ENCODE measurements at regions not wholly inside any gene's neighbourhood (a gene's known extent, or its start where the extent isn't known, plus 50 kb on each side); places are given as distances from the start of the nearest gene placed in this dataset.
"Not testable (repeated sequence)": the region's sequence is repeated elsewhere in the genome, so short reads cannot be mapped to it uniquely, and the experiment has no call there.

DNA sequence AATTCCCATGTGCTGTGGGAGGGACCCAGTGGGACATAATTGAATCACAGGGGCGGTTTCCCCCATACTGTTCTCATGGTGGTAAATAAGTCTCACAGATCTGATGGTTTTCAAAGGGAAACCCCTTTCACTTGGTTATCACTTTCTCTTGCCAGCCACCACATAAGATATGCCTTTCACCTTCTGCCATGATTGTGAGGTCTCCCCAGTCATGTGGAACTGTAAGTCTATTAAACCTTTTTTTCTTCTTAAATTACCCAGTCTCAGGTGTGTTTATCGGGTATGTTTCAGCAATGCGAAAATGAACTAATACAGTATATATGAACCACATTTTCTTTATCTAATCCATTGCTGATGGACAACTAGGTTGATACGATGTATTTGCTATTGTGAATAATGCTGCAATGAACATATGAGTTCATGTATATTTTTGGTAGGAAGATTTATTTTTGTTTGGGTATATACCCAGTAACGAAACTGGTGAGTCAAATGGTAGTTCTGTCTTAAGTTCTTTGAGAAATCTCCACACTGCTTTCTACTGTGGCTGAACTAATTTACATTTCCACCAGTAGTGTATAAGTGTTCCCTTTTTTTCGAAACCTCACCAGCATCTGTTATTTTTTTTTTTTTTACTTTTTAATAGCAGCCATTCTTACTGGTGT lies 70.0 kb upstream of the HGF start:
- Histone ChIP-seq H3K4me1 (ENCODE audit: control insufficient read depth in 1 of 2, insufficient read depth in 2 of 2, low read length in 2 of 2) (no peaks in the 10 kb centered on the region), H3K36me3 (ENCODE audit: control insufficient read depth in 1 of 2, insufficient read depth in 2 of 2, low read length in 2 of 2) (no peaks in the 10 kb centered on the region), H3K4me3 (ENCODE audit: low read depth in 1 of 2, low read length in 2 of 2) (no peak overlapping the region), H3K9me3 (ENCODE audit: control insufficient read depth in 1 of 2, low read length in 2 of 2) (peaks cover 0 to 5% of the 10 kb centered on the region in 2 donors), H3K27me3 (ENCODE audit: control insufficient read depth in 1 of 2, insufficient read depth in 2 of 2, low read length in 2 of 2) (no peaks in the 10 kb centered on the region), H3K9ac (ENCODE audit: low read depth in 1 of 2, low read length in 2 of 2) (no peak overlapping the region), H3K27ac (ENCODE audit: low read depth, low read length) (no peak overlapping the region)

DNA sequence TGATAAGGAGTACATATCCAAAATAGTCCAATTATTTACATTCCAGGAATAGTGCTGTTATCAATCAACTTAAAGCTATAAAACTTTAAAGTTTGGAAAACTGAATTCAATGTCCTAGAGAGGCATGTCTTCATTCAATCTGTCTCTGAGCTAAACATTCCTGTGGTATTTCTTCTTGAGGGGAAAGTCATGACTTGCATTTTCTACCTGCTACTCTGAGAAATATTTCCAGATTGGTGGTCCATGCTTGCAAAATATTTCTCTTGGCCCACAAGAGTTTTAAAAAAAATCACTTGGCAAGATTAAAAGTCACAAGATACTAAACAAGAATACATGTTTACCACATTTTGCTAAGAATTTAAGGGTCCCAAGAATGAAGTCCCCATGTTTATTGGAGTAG lies 63.6 kb upstream of the HGF start:
- no peak overlapping the region for H3K27ac ChIP-seq (ENCODE audit: low read depth, low read length)
- no peaks in the 10 kb centered on the region for H3K4me1 ChIP-seq (ENCODE audit: control insufficient read depth in 1 of 2, insufficient read depth in 2 of 2, low read length in 2 of 2)
- no peak overlapping the region for H3K9ac ChIP-seq (ENCODE audit: low read depth in 1 of 2, low read length in 2 of 2)
- H3K9me3 ChIP-seq (ENCODE audit: control insufficient read depth in 1 of 2, low read length in 2 of 2): no peaks in the 10 kb centered on the region
- H3K27me3 ChIP-seq (ENCODE audit: control insufficient read depth in 1 of 2, insufficient read depth in 2 of 2, low read length in 2 of 2): no peaks in the 10 kb centered on the region
- no peak overlapping the region for H3K4me3 ChIP-seq (ENCODE audit: low read depth in 1 of 2, low read length in 2 of 2)
- no peaks in the 10 kb centered on the region for H3K36me3 ChIP-seq (ENCODE audit: control insufficient read depth in 1 of 2, insufficient read depth in 2 of 2, low read length in 2 of 2)

DNA sequence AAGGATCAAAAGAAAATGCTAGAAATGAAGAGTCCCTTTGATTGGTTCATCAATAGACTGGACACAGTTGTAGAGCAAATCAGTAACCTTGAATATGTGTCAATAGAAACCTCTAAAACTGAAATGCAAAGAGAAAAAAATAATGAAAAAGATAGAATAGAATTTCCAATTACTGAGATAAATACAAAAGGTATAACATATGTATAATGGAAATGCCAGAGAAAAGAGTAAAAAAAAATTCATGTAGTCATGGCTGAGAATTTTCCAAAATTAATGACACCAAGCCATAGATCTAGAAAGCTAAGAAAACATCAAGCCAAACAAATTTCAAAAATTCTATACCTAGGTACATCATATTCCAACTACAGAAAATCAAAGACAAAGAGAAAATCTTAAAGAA lies 62.0 kb upstream of the HGF start:
- H3K4me1 ChIP-seq (ENCODE audit: control insufficient read depth in 1 of 2, insufficient read depth in 2 of 2, low read length in 2 of 2): no peaks in the 10 kb centered on the region

DNA sequence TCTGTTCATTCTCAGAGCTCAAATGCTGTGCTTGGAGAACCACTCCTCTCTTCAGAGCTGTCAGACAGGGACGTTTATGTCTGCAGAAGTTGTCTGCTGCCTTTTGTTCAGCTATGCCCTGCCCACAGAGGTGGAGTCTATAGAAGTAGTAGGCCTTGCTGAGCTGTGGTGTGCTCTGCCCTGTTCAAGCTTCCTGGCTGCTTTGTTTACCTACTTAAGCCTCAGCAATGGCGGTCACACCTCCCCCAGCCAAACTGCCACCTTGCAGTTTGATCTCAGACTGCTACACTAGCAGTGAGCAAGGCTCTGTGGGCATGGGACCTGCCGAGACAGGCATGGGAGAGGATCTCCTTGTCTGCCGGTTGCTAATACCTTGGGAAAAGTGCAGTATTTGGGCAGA lies 59.7 kb upstream of the HGF start:
- H3K4me1 ChIP-seq (ENCODE audit: control insufficient read depth in 1 of 2, insufficient read depth in 2 of 2, low read length in 2 of 2); H3K36me3 ChIP-seq (ENCODE audit: control insufficient read depth in 1 of 2, insufficient read depth in 2 of 2, low read length in 2 of 2); H3K9me3 ChIP-seq (ENCODE audit: control insufficient read depth in 1 of 2, low read length in 2 of 2); H3K9ac ChIP-seq (ENCODE audit: low read depth in 1 of 2, low read length in 2 of 2); H3K4me3 ChIP-seq (ENCODE audit: low read depth in 1 of 2, low read length in 2 of 2); H3K27ac ChIP-seq (ENCODE audit: low read depth, low read length); H3K27me3 ChIP-seq (ENCODE audit: control insufficient read depth in 1 of 2, insufficient read depth in 2 of 2, low read length in 2 of 2): not testable (repeated sequence)

More for the DNA sequence above, 62.0 kb upstream of the HGF start:
- H3K9me3 ChIP-seq (ENCODE audit: control insufficient read depth in 1 of 2, low read length in 2 of 2): no peaks in the 10 kb centered on the region
- no peaks in the 10 kb centered on the region for H3K27me3 ChIP-seq (ENCODE audit: control insufficient read depth in 1 of 2, insufficient read depth in 2 of 2, low read length in 2 of 2)
- no peak overlapping the region for H3K9ac ChIP-seq (ENCODE audit: low read depth in 1 of 2, low read length in 2 of 2)
- no peak overlapping the region for H3K27ac ChIP-seq (ENCODE audit: low read depth, low read length)
- no peaks in the 10 kb centered on the region for H3K36me3 ChIP-seq (ENCODE audit: control insufficient read depth in 1 of 2, insufficient read depth in 2 of 2, low read length in 2 of 2)
- no peak overlapping the region for H3K4me3 ChIP-seq (ENCODE audit: low read depth in 1 of 2, low read length in 2 of 2)

DNA sequence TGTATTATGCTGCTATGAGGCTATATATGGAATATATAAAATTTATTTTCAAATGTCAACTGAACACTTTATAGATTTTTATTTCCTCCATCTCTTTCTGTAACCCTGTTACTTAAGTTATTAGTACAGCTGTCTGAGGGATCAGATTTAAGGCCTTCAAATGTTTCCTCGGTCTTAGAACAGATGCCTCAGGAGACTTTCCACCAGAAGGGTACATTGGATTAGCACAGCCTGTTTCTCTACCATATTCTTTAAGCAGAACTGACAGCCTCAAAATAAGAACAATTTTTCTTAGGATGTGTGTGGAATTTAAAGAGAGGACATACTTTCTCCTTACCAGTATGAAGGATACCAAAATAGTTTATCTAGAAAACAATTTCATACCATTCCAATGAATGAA lies 53.0 kb upstream of the HGF start:
- no peak overlapping the region for H3K9ac ChIP-seq (ENCODE audit: low read depth in 1 of 2, low read length in 2 of 2)
- no peaks in the 10 kb centered on the region for H3K4me1 ChIP-seq (ENCODE audit: control insufficient read depth in 1 of 2, insufficient read depth in 2 of 2, low read length in 2 of 2)
- no peaks in the 10 kb centered on the region for H3K9me3 ChIP-seq (ENCODE audit: control insufficient read depth in 1 of 2, low read length in 2 of 2)
- no peak overlapping the region for H3K27ac ChIP-seq (ENCODE audit: low read depth, low read length)
- H3K27me3 ChIP-seq (ENCODE audit: control insufficient read depth in 1 of 2, insufficient read depth in 2 of 2, low read length in 2 of 2): no peaks in the 10 kb centered on the region
- H3K4me3 ChIP-seq (ENCODE audit: low read depth in 1 of 2, low read length in 2 of 2): no peak overlapping the region
- no peaks in the 10 kb centered on the region for H3K36me3 ChIP-seq (ENCODE audit: control insufficient read depth in 1 of 2, insufficient read depth in 2 of 2, low read length in 2 of 2)

DNA sequence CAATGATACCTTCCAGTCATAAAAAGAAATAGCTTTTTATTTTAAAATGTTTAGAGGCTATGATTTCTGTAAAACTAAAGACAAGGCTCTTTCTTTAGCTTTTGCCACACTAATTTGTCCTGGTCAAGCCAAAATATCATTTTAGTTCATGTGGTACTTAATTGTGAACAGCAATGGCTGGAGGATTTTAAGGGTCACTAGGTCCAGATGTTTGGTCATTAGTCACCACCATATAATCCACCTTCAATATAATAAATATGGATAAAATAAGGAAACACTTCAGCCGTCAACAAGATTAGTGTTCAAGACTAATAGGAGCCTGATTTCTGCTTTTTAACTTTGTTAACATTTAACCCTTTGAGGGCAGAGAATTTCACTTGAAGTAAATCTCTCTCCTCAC lies 50.0 kb upstream of the HGF start:
- H3K36me3 ChIP-seq (ENCODE audit: control insufficient read depth in 1 of 2, insufficient read depth in 2 of 2, low read length in 2 of 2): no peaks in the 10 kb centered on the region

More for the DNA sequence above, 50.0 kb upstream of the HGF start:
- Histone ChIP-seq H3K9ac (ENCODE audit: low read depth in 1 of 2, low read length in 2 of 2) (no peak overlapping the region), H3K27ac (ENCODE audit: low read depth, low read length) (no peak overlapping the region), H3K4me1 (ENCODE audit: control insufficient read depth in 1 of 2, insufficient read depth in 2 of 2, low read length in 2 of 2) (no peaks in the 10 kb centered on the region), H3K27me3 (ENCODE audit: control insufficient read depth in 1 of 2, insufficient read depth in 2 of 2, low read length in 2 of 2) (no peaks in the 10 kb centered on the region), H3K9me3 (ENCODE audit: control insufficient read depth in 1 of 2, low read length in 2 of 2) (no peaks in the 10 kb centered on the region), H3K4me3 (ENCODE audit: low read depth in 1 of 2, low read length in 2 of 2) (no peak overlapping the region)
